IMR-90 (cell line): ENCODE measurements at regions not wholly inside any gene's neighbourhood (a gene's known extent, or its start where the extent isn't known, plus 50 kb on each side); places are given as distances from the start of the nearest gene placed in this dataset.

Experiments used
- ATAC-seq: fragments of 200-7000 bp; cut with Tn5 transposase; 2 replicates; pipeline ENCODE4 v1.9.1; 2020; ENCODE audit warnings: low read depth, mild to moderate bottlenecking, moderate library complexity
- BruUV-seq: library from RNA; stranded (reverse); fragments of 400-500 nt; replicated peaks from 2 replicates; lab custom pipeline; 2021; lab: Mats Ljungman, UMichigan
- CTCF ChIA-PET: fragments of 300-600 bp; formaldehyde crosslinking; extraction: SDS; loops from one replicate; lab custom pipeline; 2021; ENCODE audit warnings: antibody characterized with exemption; lab: Yijun Ruan, JAX
- POLR2A ChIA-PET: fragments of 300-600 bp; sonication (Branson Sonifier 250); formaldehyde crosslinking; loops from one replicate; lab custom pipeline; 2022; ENCODE audit warnings: antibody characterized with exemption; ENCODE audit not compliant: unreplicated experiment; lab: Charles Lee
- DNase-seq: peaks from one replicate; pipeline ENCODE4 v3.0.0; 2013
- H2AFZ ChIP-seq: replicated peaks from 2 replicates; pipeline ENCODE3; 2013; ENCODE audit warnings: low read length, mild to moderate bottlenecking; ENCODE audit not compliant: poor library complexity
- H2AK5ac ChIP-seq: 2 replicates; pipeline ENCODE4 v1.6.1; 2013; ENCODE audit warnings: low read depth, low read length, inconsistent platforms
- H2AK9ac ChIP-seq: replicated peaks from 2 replicates; pipeline ENCODE3; 2013; ENCODE audit warnings: mild to moderate bottlenecking, low read depth, low read length, moderate library complexity; ENCODE audit not compliant: poor library complexity
- H2BK120ac ChIP-seq: 2 replicates; pipeline ENCODE4 v1.6.1; 2013; ENCODE audit warnings: low read depth, low read length, inconsistent platforms
- H2BK15ac ChIP-seq: 3 replicates; pipeline ENCODE4 v1.6.1; 2013; ENCODE audit warnings: low read depth, low read length, inconsistent platforms
- H2BK20ac ChIP-seq: 2 replicates; pipeline ENCODE4 v1.6.1; 2013; ENCODE audit warnings: low read depth, mild to moderate bottlenecking, inconsistent platforms, low read length, moderate library complexity
- H2BK5ac ChIP-seq: 2 replicates; pipeline ENCODE4 v1.6.1; 2013; ENCODE audit warnings: mild to moderate bottlenecking, low read depth, low read length, inconsistent platforms; ENCODE audit not compliant: poor library complexity, severe bottlenecking
- H3K14ac ChIP-seq: replicated peaks from 2 replicates; pipeline ENCODE4 v1.6.1; 2013; ENCODE audit warnings: low read depth, low read length, inconsistent platforms
- H3K18ac ChIP-seq: 2 replicates; pipeline ENCODE4 v1.6.1; 2013; ENCODE audit warnings: low read depth, low read length, control low read depth
- H3K23ac ChIP-seq: 2 replicates; pipeline ENCODE4 v1.6.1; 2013; ENCODE audit warnings: low read depth, low read length, inconsistent platforms
- H3K27ac ChIP-seq: 2 replicates; pipeline ENCODE4 v1.5.1; 2013; ENCODE audit warnings: mild to moderate bottlenecking, control low read depth, low read length; ENCODE audit not compliant: insufficient read depth
- H3K27me3 ChIP-seq: 2 replicates; pipeline ENCODE4 v1.6.1; 2013; ENCODE audit warnings: low read length; ENCODE audit not compliant: control insufficient read depth, insufficient read depth
- H3K36me3 ChIP-seq: 2 replicates; pipeline ENCODE4 v1.6.1; 2013; ENCODE audit warnings: low read length, mixed read lengths; ENCODE audit not compliant: control insufficient read depth, insufficient read depth
- H3K4ac ChIP-seq: 2 replicates; pipeline ENCODE4 v1.6.1; 2013; ENCODE audit warnings: low read depth, low read length, inconsistent platforms
- H3K4me1 ChIP-seq: 2 replicates; pipeline ENCODE4 v1.6.1; 2013; ENCODE audit warnings: low read length, mixed read lengths; ENCODE audit not compliant: control insufficient read depth, insufficient read depth
- H3K4me2 ChIP-seq: 2 replicates; pipeline ENCODE4 v1.6.1; 2013; ENCODE audit warnings: low read depth, mild to moderate bottlenecking, control low read depth, low read length, moderate library complexity
- H3K4me3 ChIP-seq: 2 replicates; pipeline ENCODE4 v1.5.1; 2013; ENCODE audit warnings: low read depth, mild to moderate bottlenecking, control low read depth, low read length, moderate library complexity; ENCODE audit not compliant: insufficient read depth
- H3K56ac ChIP-seq: 2 replicates; pipeline ENCODE4 v1.6.1; 2013; ENCODE audit warnings: low read length, inconsistent platforms; ENCODE audit not compliant: insufficient read depth; ENCODE audit errors: extremely low read depth
- H3K79me1 ChIP-seq, 2 experiments: 2 replicates each; pipeline ENCODE4 v1.6.1; 2013; ENCODE audit warnings: low read length in 2 of 2, inconsistent platforms in 1 of 2, low read depth in 1 of 2
- H3K9ac ChIP-seq: 2 replicates; pipeline ENCODE4 v1.6.1; 2013; ENCODE audit warnings: low read depth, low read length, control low read depth
- H3K9me1 ChIP-seq: 2 replicates; pipeline ENCODE4 v1.6.1; 2013; ENCODE audit warnings: low read length, inconsistent platforms; ENCODE audit not compliant: insufficient read depth
- H3K9me3 ChIP-seq: 2 replicates; pipeline ENCODE4 v1.6.1; 2013; ENCODE audit warnings: low read length; ENCODE audit not compliant: control insufficient read depth, insufficient read depth
- H4K20me1 ChIP-seq: 2 replicates; pipeline ENCODE4 v1.6.1; 2013; ENCODE audit warnings: low read length, inconsistent platforms; ENCODE audit not compliant: insufficient read depth
- H4K5ac ChIP-seq: 2 replicates; pipeline ENCODE4 v1.6.1; 2013; ENCODE audit warnings: mild to moderate bottlenecking, low read depth, low read length, control low read depth
- H4K8ac ChIP-seq, 2 experiments: 2 replicates each; pipeline ENCODE4 v1.6.1; 2013; ENCODE audit warnings: low read depth in 2 of 2, low read length in 2 of 2, control low read depth in 1 of 2, inconsistent platforms in 1 of 2
- H4K91ac ChIP-seq: 2 replicates; pipeline ENCODE4 v1.6.1; 2013; ENCODE audit warnings: low read depth, low read length, inconsistent platforms; ENCODE audit not compliant: insufficient read depth
- BHLHE40 ChIP-seq: fragments of 150-350 bp; IDR thresholded peaks from 2 replicates; pipeline ENCODE4 v1.6.1; 2016; ENCODE audit warnings: mild to moderate bottlenecking, low read depth, low read length
- CEBPB ChIP-seq: IDR thresholded peaks from 2 replicates; pipeline ENCODE4 v1.6.1; 2012; ENCODE audit warnings: low read depth, low read length, improper control_type of control experiment
- ELK1 ChIP-seq: fragments of 150-350 bp; IDR thresholded peaks from 2 replicates; pipeline ENCODE4 v1.6.1; 2016; ENCODE audit warnings: low read depth, mild to moderate bottlenecking, low read length, moderate library complexity, borderline replicate concordance
- MAZ ChIP-seq: IDR thresholded peaks from 2 replicates; pipeline ENCODE4 v1.6.1; 2012; ENCODE audit warnings: low read depth, mild to moderate bottlenecking, low read length, improper control_type of control experiment, moderate library complexity, borderline replicate concordance
- MXI1 ChIP-seq: IDR thresholded peaks from 2 replicates; pipeline ENCODE4 v1.6.1; 2012; ENCODE audit warnings: low read depth, mild to moderate bottlenecking, low read length, moderate library complexity, borderline replicate concordance
- NFE2L2 ChIP-seq: fragments of 150-350 bp; IDR thresholded peaks from 2 replicates; pipeline ENCODE4 v1.6.1; 2016; ENCODE audit warnings: low read depth, mild to moderate bottlenecking, low read length
- POLR2A ChIP-seq: IDR thresholded peaks from 2 replicates; pipeline ENCODE4 v1.6.1; 2012; ENCODE audit warnings: mild to moderate bottlenecking, low read depth, low read length
- RAD21 ChIP-seq: IDR thresholded peaks from 2 replicates; pipeline ENCODE4 v1.6.1; 2012; ENCODE audit warnings: low read length, improper control_type of control experiment
- RCOR1 ChIP-seq: IDR thresholded peaks from 2 replicates; pipeline ENCODE4 v1.6.1; 2012; ENCODE audit warnings: mild to moderate bottlenecking, low read length, improper control_type of control experiment; ENCODE audit not compliant: insufficient replicate concordance
- RFX5 ChIP-seq: IDR thresholded peaks from 2 replicates; pipeline ENCODE4 v1.8.0; 2012; ENCODE audit warnings: low read depth, mild to moderate bottlenecking, low read length, moderate library complexity
- SMC3 ChIP-seq: fragments of 150-350 bp; IDR thresholded peaks from 2 replicates; pipeline ENCODE4 v1.6.1; 2016; ENCODE audit warnings: low read depth, mild to moderate bottlenecking, antibody characterized with exemption, low read length, moderate library complexity
- WGBS, 2 experiments: methylation state at CpG; one replicate each; pipeline versions ENCODE4 v1.1.5 to v1.1.7; 2013; ENCODE audit warnings: missing lambda C conversion rate in 2 of 2; ENCODE audit not compliant: insufficient read length in 1 of 2; ENCODE audit errors: extremely low coverage in 2 of 2; 5-methylcytosine and 5-hydroxymethylcytosine counted together
- dilution Hi-C: fragments of 300-500 bp; cut with HindIII; formaldehyde crosslinking; loops from one replicate; pipeline ENCODE4 v1.14.3; 2018; ENCODE audit warnings: low sequenced_read_pairs; ENCODE audit not compliant: unreplicated experiment
- in situ Hi-C: fragments of 300-500 bp; cut with MboI; formaldehyde crosslinking; loops from 3 replicates; pipeline ENCODE4 v1.14.3; 2019; ENCODE audit warnings: low sequenced_read_pairs, inconsistent platforms, mixed read lengths
- intact Hi-C: fragments of 100-400 bp; cut with micrococcal nuclease; formaldehyde crosslinking; loops from 2 replicates; pipeline ENCODE4 v1.10.0; 2022

- Histone ChIP-seq H3K23ac (peak overlapping the region; percentile 1; the same call in 1 of the 2 replicates), H3K9ac (peak overlapping the region; percentile 55), H4K5ac (peak overlapping the region; percentile 47), H2AFZ (peak overlapping the region; percentile 82), H2BK20ac (peak overlapping the region; percentile 69), H2BK15ac (peak overlapping the region; percentile 9; the same call in 1 of the 3 replicates), H2BK120ac (peak overlapping the region; percentile 85), H3K27ac (peak overlapping the region; percentile 85), H4K8ac (peak overlapping the region; percentile 8 to 85; a peak in 2 of 4 replicates), H2BK5ac (peak overlapping the region; percentile 47), H3K4ac (peak overlapping the region; percentile 62), H3K79me1 (no peaks in the 10 kb centered on the region), H3K36me3 (no peaks in the 10 kb centered on the region), H3K27me3 (no peaks in the 10 kb centered on the region), H3K4me1 (peaks cover 40% of the 10 kb centered on the region), H4K20me1 (no peaks in the 10 kb centered on the region), H3K4me2 (peak overlapping the region; percentile 15), H2AK5ac (peak overlapping the region; percentile 89), H4K91ac (peak overlapping the region; percentile 61), H3K14ac (peak overlapping the region; percentile 49), H3K9me3 (no peaks in the 10 kb centered on the region), H3K56ac (peak overlapping the region; percentile 48; the same call in 1 of the 2 replicates), H3K18ac (peak overlapping the region; percentile 21), H3K9me1 (peaks cover 16% of the 10 kb centered on the region; the same call in 1 of the 2 replicates), H2AK9ac (peak overlapping the region; percentile 75), H3K4me3 (no peak overlapping the region)
- 0% methylated on average over 1 of the region's 8 CpGs; no CpG with 5 or more reads in 1 of the 2 experiments for WGBS, 2 experiments
- in situ Hi-C loops (no loop called here), intact Hi-C loops (no loop called here), dilution Hi-C loops (no loop called here)
- CTCF ChIA-PET = no interaction called here
- BruUV-seq = no TSS peak
- ATAC-seq (peak; percentile 95), DNase-seq (peak; percentile 99)
- TF ChIP-seq MAZ = no peak
- no peak for TF ChIP-seq CEBPB
- TF ChIP-seq RCOR1 = no peak
- TF ChIP-seq NFE2L2 = no peak
- TF ChIP-seq BHLHE40 = peak; percentile 41; the same call in 1 of the 2 replicates
- peak; percentile 99 for TF ChIP-seq RFX5
- TF ChIP-seq RAD21 = peak; percentile 17; the same call in 1 of the 2 replicates
- TF ChIP-seq SMC3 = peak; percentile 15; the same call in 1 of the 2 replicates
- TF ChIP-seq POLR2A = no peak
- no peak for TF ChIP-seq ELK1
- TF ChIP-seq MXI1 = peak; percentile 78; the same call in 1 of the 2 replicates
- POLR2A ChIA-PET = no interaction called here
Observed at GRCh38 chr2:217434180-217434975, 568.4 kb downstream of the TNS1 start.
